Neuronal stem cell (in vitro differentiated cells): ENCODE measurements at regions not wholly inside any gene's neighbourhood (a gene's known extent, or its start where the extent isn't known, plus 50 kb on each side); places are given as distances from the start of the nearest gene placed in this dataset.

Experiments
- DNase-seq: peaks from one replicate; pipeline ENCODE4 v3.0.0-alpha.2; 2013; ENCODE audit warnings: low spot score
- H2AFZ ChIP-seq: one replicate; pipeline ENCODE4 v1.6.1; 2013; ENCODE audit warnings: mild to moderate bottlenecking, low read length, inconsistent platforms
- H2AK5ac ChIP-seq: 2 replicates; pipeline ENCODE4 v1.6.1; 2013; ENCODE audit warnings: low read depth, mild to moderate bottlenecking, inconsistent platforms, low read length, moderate library complexity, mixed read lengths
- H2BK120ac ChIP-seq: 2 replicates; pipeline ENCODE4 v1.6.1; 2013; ENCODE audit warnings: low read depth, mild to moderate bottlenecking, inconsistent platforms, low read length, moderate library complexity, mixed read lengths
- H2BK12ac ChIP-seq: one replicate; pipeline ENCODE4 v1.6.1; 2013; ENCODE audit warnings: low read length, inconsistent platforms
- H2BK15ac ChIP-seq: 2 replicates; pipeline ENCODE4 v1.6.1; 2013; ENCODE audit warnings: mild to moderate bottlenecking, low read length, inconsistent platforms, mixed read lengths
- H2BK5ac ChIP-seq: one replicate; pipeline ENCODE4 v1.6.1; 2013; ENCODE audit warnings: inconsistent platforms, mild to moderate bottlenecking, low read length, moderate library complexity
- H3K14ac ChIP-seq: one replicate; pipeline ENCODE4 v1.6.1; 2013; ENCODE audit warnings: low read length, inconsistent platforms
- H3K18ac ChIP-seq: 2 replicates; pipeline ENCODE4 v1.6.1; 2013; ENCODE audit warnings: low read length, inconsistent platforms
- H3K23ac ChIP-seq: 2 replicates; pipeline ENCODE4 v1.6.1; 2013; ENCODE audit warnings: low read depth, mild to moderate bottlenecking, mixed read lengths, low read length, inconsistent platforms; ENCODE audit not compliant: poor library complexity
- H3K27ac ChIP-seq: replicated peaks from 3 replicates; pipeline ENCODE4 v1.5.1; 2013; ENCODE audit warnings: low read length, inconsistent platforms
- H3K27me3 ChIP-seq, 3 experiments: 2 replicates each; pipeline ENCODE4 v1.6.1; 2013; ENCODE audit warnings: low read length in 3 of 3, mild to moderate bottlenecking in 2 of 3, inconsistent platforms in 1 of 3, low read depth in 1 of 3, mixed read lengths in 1 of 3, moderate library complexity in 1 of 3; ENCODE audit not compliant: control insufficient read depth in 3 of 3, insufficient read depth in 3 of 3
- H3K36me3 ChIP-seq, 2 donors: replicated peaks in 1 of 2; 2 replicates each; pipeline ENCODE4 v1.6.1; 2013; ENCODE audit warnings: low read length in 2 of 2; ENCODE audit not compliant: control insufficient read depth in 2 of 2, insufficient read depth in 2 of 2
- H3K4ac ChIP-seq: 2 replicates; pipeline ENCODE4 v1.6.1; 2013; ENCODE audit warnings: inconsistent platforms, mild to moderate bottlenecking, low read length, moderate library complexity
- H3K4me1 ChIP-seq, 2 donors: 1 replicate in 1 of 2; 2 replicates in 1 of 2; pipeline ENCODE4 v1.6.1; 2013; ENCODE audit warnings: low read length in 2 of 2, low read depth in 1 of 2; ENCODE audit not compliant: control insufficient read depth in 2 of 2, insufficient read depth in 1 of 2
- H3K4me2 ChIP-seq: one replicate; pipeline ENCODE4 v1.6.1; 2013; ENCODE audit warnings: mild to moderate bottlenecking, low read length, inconsistent platforms; ENCODE audit not compliant: insufficient read depth, poor library complexity, severe bottlenecking
- H3K4me3 ChIP-seq, 2 donors: 2 replicates each; pipeline ENCODE4 v1.5.1; 2013; ENCODE audit warnings: low read length in 2 of 2, mild to moderate bottlenecking in 2 of 2, inconsistent platforms in 1 of 2, moderate library complexity in 1 of 2
- H3K79me1 ChIP-seq: one replicate; pipeline ENCODE4 v1.6.1; 2013; ENCODE audit warnings: low read depth, mild to moderate bottlenecking, inconsistent platforms, low read length, moderate library complexity
- H3K9ac ChIP-seq: one replicate; pipeline ENCODE4 v1.6.1; 2013; ENCODE audit warnings: mild to moderate bottlenecking, low read depth, low read length, inconsistent platforms; ENCODE audit not compliant: poor library complexity
- H3K9me3 ChIP-seq, 2 donors: replicated peaks in 1 of 2; 2 replicates each; pipeline versions ENCODE3 to v1.6.1; 2013; ENCODE audit warnings: low read length in 2 of 2, mild to moderate bottlenecking in 2 of 2, inconsistent platforms in 1 of 2, low read depth in 1 of 2, mixed read lengths in 1 of 2, moderate library complexity in 1 of 2; ENCODE audit not compliant: control insufficient read depth in 2 of 2, insufficient read depth in 1 of 2
- H4K8ac ChIP-seq: one replicate; pipeline ENCODE4 v1.6.1; 2013; ENCODE audit warnings: low read depth, mild to moderate bottlenecking, inconsistent platforms, low read length, moderate library complexity
- H4K91ac ChIP-seq: one replicate; pipeline ENCODE4 v1.6.1; 2013; ENCODE audit warnings: low read length, low read depth, mild to moderate bottlenecking, inconsistent platforms; ENCODE audit not compliant: poor library complexity
- WGBS, 2 donors: extraction: QIAGEN DNeasy Blood & Tissue Kit; methylation state at CpG; one replicate each; pipeline ENCODE4 v1.1.7; 2013; ENCODE audit warnings: missing lambda C conversion rate in 2 of 2, mixed read lengths in 1 of 2; ENCODE audit not compliant: insufficient read length in 2 of 2, insufficient replicate concordance in 1 of 2; ENCODE audit errors: extremely low coverage in 2 of 2; 5-methylcytosine and 5-hydroxymethylcytosine counted together

- no peak overlapping the region for H2BK15ac ChIP-seq
These were observed 146.7 kb downstream of the SPATA19 start for GRCh38 chr11:133698654-133699053.

GRCh38 chr11:133697603-133698180, 147.6 kb downstream of the SPATA19 start:
- Histone ChIP-seq H4K8ac (no peak overlapping the region), H2BK15ac (no peak overlapping the region), H3K4me2 (no peak overlapping the region), H2BK120ac (no peak overlapping the region), H4K91ac (no peak overlapping the region), H2AK5ac (no peak overlapping the region), H3K27ac (no peak overlapping the region), H3K4ac (no peak overlapping the region), H2BK5ac (no peak overlapping the region), H3K79me1 (no peaks in the 10 kb centered on the region), H3K4me1 (no peaks in the 10 kb centered on the region), H3K36me3 (no peaks in the 10 kb centered on the region), H3K23ac (no peak overlapping the region), H3K27me3 (no peaks in the 10 kb centered on the region), H3K4me3 (no peak overlapping the region), H2BK12ac (no peak overlapping the region), H3K9ac (no peak overlapping the region), H2AFZ (no peak overlapping the region), H3K18ac (no peak overlapping the region), H3K9me3 (no peaks in the 10 kb centered on the region), H3K14ac (no peak overlapping the region)
- no CpG with 5 or more reads among the region's 4 CpGs for WGBS, 2 donors
- no peak for DNase-seq

More at GRCh38 chr11:133698654-133699053, 146.7 kb downstream of the SPATA19 start:
- Histone ChIP-seq H3K9me3 (no peaks in the 10 kb centered on the region), H4K8ac (no peak overlapping the region), H3K79me1 (no peaks in the 10 kb centered on the region), H2BK5ac (no peak overlapping the region), H3K4ac (no peak overlapping the region), H3K36me3 (no peaks in the 10 kb centered on the region), H2AK5ac (no peak overlapping the region), H3K4me3 (no peak overlapping the region), H2AFZ (no peak overlapping the region), H3K4me1 (no peaks in the 10 kb centered on the region), H3K27me3 (no peaks in the 10 kb centered on the region), H4K91ac (no peak overlapping the region), H3K14ac (no peak overlapping the region), H3K4me2 (no peak overlapping the region), H3K23ac (no peak overlapping the region), H3K27ac (no peak overlapping the region), H2BK120ac (no peak overlapping the region), H2BK12ac (no peak overlapping the region), H3K18ac (no peak overlapping the region), H3K9ac (no peak overlapping the region)
- WGBS, 2 donors: no CpG with 5 or more reads among the region's 1 CpG
- no peak for DNase-seq

DNA sequence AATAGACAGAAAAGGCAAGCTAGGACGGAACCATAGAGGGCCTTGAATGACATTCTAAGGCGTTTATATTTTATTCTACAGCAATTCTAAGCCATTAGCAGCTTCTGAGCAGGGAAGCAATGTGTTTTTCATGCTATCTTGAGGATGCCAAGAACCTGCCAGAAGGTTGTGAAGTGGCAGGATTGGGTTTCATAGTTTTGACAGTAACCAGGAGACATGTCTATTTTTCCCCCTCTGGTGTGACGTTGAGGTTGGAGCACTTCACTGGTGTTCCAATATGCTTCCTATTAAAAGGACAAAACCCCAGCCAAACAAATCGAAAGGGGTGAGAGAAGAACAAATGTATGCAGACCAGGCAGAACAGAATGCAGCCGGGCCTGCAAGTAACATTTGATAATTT, 148.2 kb downstream of the SPATA19 start:
- Histone ChIP-seq H3K36me3 (no peaks in the 10 kb centered on the region), H3K9me3 (no peaks in the 10 kb centered on the region), H3K14ac (no peak overlapping the region), H2AK5ac (no peak overlapping the region), H3K4me1 (no peaks in the 10 kb centered on the region), H2BK12ac (no peak overlapping the region), H2BK5ac (no peak overlapping the region), H2AFZ (no peak overlapping the region), H3K79me1 (no peaks in the 10 kb centered on the region), H2BK15ac (no peak overlapping the region), H2BK120ac (no peak overlapping the region), H4K8ac (no peak overlapping the region), H3K27me3 (no peaks in the 10 kb centered on the region), H3K18ac (no peak overlapping the region), H3K9ac (no peak overlapping the region), H3K27ac (no peak overlapping the region), H3K4me3 (no peak overlapping the region), H3K4me2 (no peak overlapping the region), H3K4ac (no peak overlapping the region), H4K91ac (no peak overlapping the region), H3K23ac (no peak overlapping the region)
- WGBS, 2 donors: no CpG with 5 or more reads among the region's 5 CpGs
- no peak for DNase-seq

DNA sequence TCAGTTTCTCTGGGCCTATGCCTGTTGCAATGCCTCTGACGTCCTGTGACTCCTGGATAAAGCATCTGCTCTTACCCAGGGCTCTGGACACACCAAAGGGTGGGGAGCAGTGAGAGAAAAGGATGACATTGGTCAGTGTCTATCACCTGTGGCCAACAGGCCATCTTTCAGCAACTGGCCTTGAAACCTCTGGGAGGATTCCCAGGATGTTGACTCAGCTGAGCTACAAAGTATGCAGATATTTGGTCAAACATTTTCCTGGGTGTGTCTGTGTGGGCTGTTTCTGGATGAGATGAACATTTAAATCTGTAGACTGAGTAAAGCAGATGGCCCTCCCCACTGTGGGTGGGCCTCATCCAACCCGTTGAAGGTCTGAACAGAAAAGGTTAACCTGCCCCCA, 149.9 kb downstream of the SPATA19 start:
- Histone ChIP-seq H3K9ac (no peak overlapping the region), H2BK120ac (no peak overlapping the region), H3K9me3 (no peaks in the 10 kb centered on the region), H3K18ac (no peak overlapping the region), H4K8ac (no peak overlapping the region), H2BK12ac (no peak overlapping the region), H3K79me1 (no peaks in the 10 kb centered on the region), H3K36me3 (no peaks in the 10 kb centered on the region), H3K4me1 (no peaks in the 10 kb centered on the region), H2AFZ (no peak overlapping the region), H2BK15ac (no peak overlapping the region), H3K4ac (no peak overlapping the region), H3K27ac (no peak overlapping the region), H3K27me3 (no peaks in the 10 kb centered on the region), H3K14ac (no peak overlapping the region), H4K91ac (no peak overlapping the region), H3K4me3 (no peak overlapping the region), H3K4me2 (no peak overlapping the region), H2AK5ac (no peak overlapping the region), H3K23ac (no peak overlapping the region), H2BK5ac (no peak overlapping the region)
- no peak for DNase-seq
- no CpG with 5 or more reads among the region's 2 CpGs for WGBS, 2 donors
